SK-N-SH (cell line): ENCODE measurements at regions not wholly inside any gene's neighbourhood (a gene's known extent, or its start where the extent isn't known, plus 50 kb on each side); places are given as distances from the start of the nearest gene placed in this dataset.

ENCODE experiments used
- CTCF ChIA-PET: fragments of 300-600, 350-600 bp; formaldehyde crosslinking; extraction: SDS; loops from one replicate; lab custom pipeline; 2021; lab: Yijun Ruan, JAX
- POLR2A ChIA-PET: fragments of 350-600 bp; sonication (Branson Sonifier 250); formaldehyde crosslinking; extraction: SDS; loops from one replicate; lab custom pipeline; 2020; ENCODE audit warnings: antibody characterized with exemption, inconsistent platforms; lab: Yijun Ruan, JAX
- DNase-seq: peaks from one replicate; pipeline ENCODE4 v3.0.0; 2012
- H2AFZ ChIP-seq: fragments of 200-600 bp; sonication (generic); 2 replicates; pipeline ENCODE4 v1.8.1; 2016; ENCODE audit warnings: antibody characterized with exemption, mild to moderate bottlenecking, low read depth
- H3F3A ChIP-seq: fragments of 200-600 bp; sonication (generic); replicated peaks from 2 replicates; pipeline ENCODE3; 2016; ENCODE audit warnings: antibody characterized with exemption, mild to moderate bottlenecking; ENCODE audit not compliant: insufficient read depth
- H3K27ac ChIP-seq, 2 experiments: fragments of 200-500 bp in 1 of 2; fragments of 200-600 bp in 1 of 2; sonication (Bioruptor generic) in 1 of 2; sonication (generic), shearing (Covaris generic) in 1 of 2; 2 replicates each; pipeline versions ENCODE4 v1.5.1 to v1.6.1; 2014 to 2016; ENCODE audit warnings: low read depth in 2 of 2, inconsistent platforms in 1 of 2, low read length in 1 of 2, mild to moderate bottlenecking in 1 of 2, mixed read lengths in 1 of 2
- H3K27me3 ChIP-seq: fragments of 200-600 bp; sonication (generic), shearing (Covaris generic); 2 replicates; pipeline ENCODE4 v1.6.1; 2016; ENCODE audit warnings: mixed run types; ENCODE audit not compliant: insufficient read depth
- H3K36me3 ChIP-seq, 2 experiments: fragments of 200-500 bp in 1 of 2; fragments of 200-600 bp in 1 of 2; sonication (Bioruptor generic) in 1 of 2; sonication (generic) in 1 of 2; replicated peaks in 1 of 2; 2 replicates each; pipeline versions ENCODE3 to v1.5.1; 2014 to 2016; ENCODE audit warnings: low read length in 1 of 2, mild to moderate bottlenecking in 1 of 2; ENCODE audit not compliant: insufficient read depth in 2 of 2, control insufficient read depth in 1 of 2
- H3K4me1 ChIP-seq, 2 experiments: fragments of 200-500 bp in 1 of 2; fragments of 200-600 bp in 1 of 2; sonication (Bioruptor generic) in 1 of 2; sonication (generic), shearing (Covaris generic) in 1 of 2; 2 replicates each; pipeline versions ENCODE4 v1.5.1 to v1.6.1; 2014 to 2016; ENCODE audit warnings: low read depth in 1 of 2, low read length in 1 of 2, mixed run types in 1 of 2; ENCODE audit not compliant: insufficient read depth in 2 of 2, control insufficient read depth in 1 of 2
- H3K4me2 ChIP-seq: fragments of 200-600 bp; sonication (generic), shearing (Covaris generic); 2 replicates; pipeline ENCODE4 v1.6.1; 2017; ENCODE audit warnings: mixed run types
- H3K4me3 ChIP-seq, 2 experiments: fragments of 200-500 bp in 1 of 2; fragments of 200-600 bp in 1 of 2; sonication (Bioruptor generic) in 1 of 2; sonication (generic), shearing (Covaris generic) in 1 of 2; 2 replicates each; pipeline versions ENCODE4 v1.5.1 to v1.8.1; 2014 to 2016; ENCODE audit warnings: low read depth in 2 of 2, inconsistent platforms in 1 of 2, low read length in 1 of 2, mild to moderate bottlenecking in 1 of 2, mixed read lengths in 1 of 2, moderate library complexity in 1 of 2
- H3K79me2 ChIP-seq: fragments of 200-600 bp; sonication (generic); 2 replicates; pipeline ENCODE4 v1.8.1; 2017; ENCODE audit warnings: mild to moderate bottlenecking; ENCODE audit not compliant: insufficient read depth
- H3K9ac ChIP-seq: fragments of 200-600 bp; sonication (generic); 2 replicates; pipeline ENCODE4 v1.6.1; 2017; ENCODE audit warnings: mixed run types
- H3K9me2 ChIP-seq: fragments of 200-600 bp; sonication (generic); 2 replicates; pipeline ENCODE4 v1.6.1; 2017; ENCODE audit warnings: mixed run types
- H3K9me3 ChIP-seq: fragments of 200-600 bp; sonication (generic); 2 replicates; pipeline ENCODE4 v1.6.1; 2017; ENCODE audit warnings: mixed run types, mild to moderate bottlenecking, moderate library complexity
- H4K20me1 ChIP-seq: fragments of 200-600 bp; sonication (generic); 2 replicates; pipeline ENCODE4 v1.6.1; 2017; ENCODE audit warnings: mild to moderate bottlenecking, mixed run types; ENCODE audit not compliant: insufficient read depth
- ELF1 ChIP-seq: IDR thresholded peaks from 2 replicates; pipeline ENCODE4 v1.4.0; 2012
- EZH2phosphoT487 ChIP-seq: fragments of 200-600 bp; sonication (generic); IDR thresholded peaks from 2 replicates; pipeline ENCODE4 v1.6.1; 2017; ENCODE audit warnings: low read depth, mixed run types, mild to moderate bottlenecking, antibody characterized with exemption, moderate library complexity, borderline replicate concordance
- FOSL2 ChIP-seq: IDR thresholded peaks from 2 replicates; pipeline ENCODE4 v1.4.0; 2012; ENCODE audit warnings: low read depth, mild to moderate bottlenecking, moderate library complexity, borderline replicate concordance
- GABPA ChIP-seq: IDR thresholded peaks from 2 replicates; pipeline ENCODE4 v1.4.0; 2012; ENCODE audit warnings: low read depth, mild to moderate bottlenecking
- GATA2 ChIP-seq: sonication (generic); formaldehyde crosslinking; IDR thresholded peaks from 2 replicates; pipeline ENCODE4 v1.5.0; 2020; ENCODE audit warnings: mild to moderate bottlenecking, missing genetic modification reagents
- JUND ChIP-seq: IDR thresholded peaks from 2 replicates; pipeline ENCODE4 v1.4.0; 2012
- MEF2A ChIP-seq: IDR thresholded peaks from 2 replicates; pipeline ENCODE4 v1.4.0; 2012; ENCODE audit warnings: low read depth, borderline replicate concordance
- NFIC ChIP-seq: IDR thresholded peaks from 2 replicates; pipeline ENCODE4 v1.4.0; 2012; ENCODE audit warnings: borderline replicate concordance
- POLR2AphosphoS5 ChIP-seq: IDR thresholded peaks from 2 replicates; pipeline ENCODE4 v1.6.1; 2012; ENCODE audit warnings: low read depth, low read length
- RAD21 ChIP-seq: IDR thresholded peaks from 2 replicates; pipeline ENCODE4 v1.6.1; 2012; ENCODE audit warnings: mild to moderate bottlenecking, low read length
- RFX5 ChIP-seq: IDR thresholded peaks from 2 replicates; pipeline ENCODE4 v1.6.1; 2012; ENCODE audit warnings: mild to moderate bottlenecking, improper control_type of control experiment, low read length
- SIN3A ChIP-seq: IDR thresholded peaks from 2 replicates; pipeline ENCODE4 v1.6.1; 2012; ENCODE audit warnings: low read depth, mild to moderate bottlenecking, low read length, moderate library complexity, borderline replicate concordance
- SMC3 ChIP-seq: IDR thresholded peaks from 2 replicates; pipeline ENCODE4 v1.6.1; 2012; ENCODE audit warnings: low read depth, low read length, improper control_type of control experiment
- TAF1 ChIP-seq: IDR thresholded peaks from 2 replicates; pipeline ENCODE4 v1.6.1; 2012; ENCODE audit warnings: low read depth, mild to moderate bottlenecking, low read length, moderate library complexity, borderline replicate concordance
- TEAD4 ChIP-seq: IDR thresholded peaks from 2 replicates; pipeline ENCODE4 v1.4.0; 2012; ENCODE audit warnings: mild to moderate bottlenecking, borderline replicate concordance; ENCODE audit not compliant: insufficient read depth
- WGBS: methylation state at CpG from one replicate; pipeline ENCODE4 v1.1.6; 2017; ENCODE audit warnings: low lambda C conversion rate; 5-methylcytosine and 5-hydroxymethylcytosine counted together
- TF ChIP-seq, protein P1 (sequence below): IDR thresholded peaks from 2 replicates; pipeline ENCODE4 v1.6.1; 2012; ENCODE audit warnings: mild to moderate bottlenecking, low read depth, low read length, moderate library complexity
- TF ChIP-seq, protein P2 (sequence below): fragments of 150-350 bp; IDR thresholded peaks from 2 replicates; pipeline ENCODE4 v1.6.1; 2016; ENCODE audit warnings: mild to moderate bottlenecking, low read depth, low read length
- TF ChIP-seq, protein P3 (sequence below): IDR thresholded peaks from 2 replicates; pipeline ENCODE4 v1.4.0; 2012; ENCODE audit warnings: low read depth, borderline replicate concordance

DNA sequence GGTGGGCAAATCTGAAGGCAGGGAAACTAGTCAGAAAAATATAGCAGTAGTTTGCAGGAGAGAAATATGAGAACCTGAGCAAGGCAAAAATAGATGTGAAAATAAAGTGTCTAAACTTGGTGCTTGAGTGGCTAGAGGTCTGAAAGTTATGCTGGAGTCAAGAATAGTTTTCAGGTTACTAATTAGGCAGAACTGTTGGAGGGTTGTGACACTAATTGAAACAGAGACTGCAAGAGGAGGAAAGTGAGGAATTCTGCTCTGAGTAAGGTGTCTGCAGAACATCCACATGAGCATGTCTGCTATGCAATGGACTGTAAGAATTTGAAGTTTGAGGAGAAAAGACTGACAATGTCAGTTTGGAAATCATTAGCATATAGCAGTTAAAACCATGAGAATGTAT, 444.0 kb upstream of the LRRTM1 start:
- H3K9ac ChIP-seq = no peak overlapping the region
- no peaks in the 10 kb centered on the region for H3K27me3 ChIP-seq
- no peaks in the 10 kb centered on the region for H3F3A ChIP-seq
- H3K9me3 ChIP-seq = no peaks in the 10 kb centered on the region; the same call in 1 of the 2 replicates
- no peak overlapping the region for H3K4me2 ChIP-seq
- no peak overlapping the region for H3K27ac ChIP-seq
- no peaks in the 10 kb centered on the region for H3K79me2 ChIP-seq
- no peak overlapping the region for H3K4me3 ChIP-seq
- ChIA-PET CTCF (no interaction called here), POLR2A (no interaction called here)
- H2AFZ ChIP-seq = no peak overlapping the region
- no peak for DNase-seq
- no peaks in the 10 kb centered on the region for H3K9me2 ChIP-seq
- TF ChIP-seq RFX5 = no peak
- no peak for TF ChIP-seq TAF1
- TF ChIP-seq GATA2 (CRISPR knock-in tag) = no peak
- TF ChIP-seq NFIC = no peak
- TF ChIP-seq, protein P1, sequence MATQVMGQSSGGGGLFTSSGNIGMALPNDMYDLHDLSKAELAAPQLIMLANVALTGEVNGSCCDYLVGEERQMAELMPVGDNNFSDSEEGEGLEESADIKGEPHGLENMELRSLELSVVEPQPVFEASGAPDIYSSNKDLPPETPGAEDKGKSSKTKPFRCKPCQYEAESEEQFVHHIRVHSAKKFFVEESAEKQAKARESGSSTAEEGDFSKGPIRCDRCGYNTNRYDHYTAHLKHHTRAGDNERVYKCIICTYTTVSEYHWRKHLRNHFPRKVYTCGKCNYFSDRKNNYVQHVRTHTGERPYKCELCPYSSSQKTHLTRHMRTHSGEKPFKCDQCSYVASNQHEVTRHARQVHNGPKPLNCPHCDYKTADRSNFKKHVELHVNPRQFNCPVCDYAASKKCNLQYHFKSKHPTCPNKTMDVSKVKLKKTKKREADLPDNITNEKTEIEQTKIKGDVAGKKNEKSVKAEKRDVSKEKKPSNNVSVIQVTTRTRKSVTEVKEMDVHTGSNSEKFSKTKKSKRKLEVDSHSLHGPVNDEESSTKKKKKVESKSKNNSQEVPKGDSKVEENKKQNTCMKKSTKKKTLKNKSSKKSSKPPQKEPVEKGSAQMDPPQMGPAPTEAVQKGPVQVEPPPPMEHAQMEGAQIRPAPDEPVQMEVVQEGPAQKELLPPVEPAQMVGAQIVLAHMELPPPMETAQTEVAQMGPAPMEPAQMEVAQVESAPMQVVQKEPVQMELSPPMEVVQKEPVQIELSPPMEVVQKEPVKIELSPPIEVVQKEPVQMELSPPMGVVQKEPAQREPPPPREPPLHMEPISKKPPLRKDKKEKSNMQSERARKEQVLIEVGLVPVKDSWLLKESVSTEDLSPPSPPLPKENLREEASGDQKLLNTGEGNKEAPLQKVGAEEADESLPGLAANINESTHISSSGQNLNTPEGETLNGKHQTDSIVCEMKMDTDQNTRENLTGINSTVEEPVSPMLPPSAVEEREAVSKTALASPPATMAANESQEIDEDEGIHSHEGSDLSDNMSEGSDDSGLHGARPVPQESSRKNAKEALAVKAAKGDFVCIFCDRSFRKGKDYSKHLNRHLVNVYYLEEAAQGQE = no peak
- TF ChIP-seq SMC3 = no peak
- TF ChIP-seq POLR2AphosphoS5 = no peak
- TF ChIP-seq ELF1 = no peak
- no peak for TF ChIP-seq RAD21
- no peak for TF ChIP-seq FOSL2
- no peak for TF ChIP-seq TEAD4
- TF ChIP-seq EZH2phosphoT487 = no peak
- no peaks in the 10 kb centered on the region for H4K20me1 ChIP-seq
- H3K4me1 ChIP-seq = no peaks in the 10 kb centered on the region
- H3K36me3 ChIP-seq = no peaks in the 10 kb centered on the region

DNA sequence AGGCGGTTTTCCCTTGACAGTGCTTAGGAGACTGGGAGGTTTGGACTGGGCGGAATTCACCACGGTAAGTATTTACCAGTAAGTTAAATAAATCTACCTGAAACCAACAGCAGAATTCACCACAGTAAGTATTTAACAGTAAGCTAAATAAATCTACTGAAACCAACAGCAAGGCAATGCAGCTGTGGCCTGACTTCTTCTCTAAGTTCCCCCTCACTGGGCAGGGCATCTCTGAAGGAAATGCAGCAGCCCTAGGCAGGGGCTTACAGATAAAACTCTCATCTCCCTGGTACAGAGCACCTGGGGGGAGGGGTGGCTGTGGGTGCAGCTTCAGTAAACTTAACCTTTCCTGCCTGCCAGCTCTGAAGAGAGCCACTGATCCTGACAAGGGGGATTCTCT, 432.5 kb upstream of the LRRTM1 start:
- no peak overlapping the region for H3K27ac ChIP-seq
- H3K9ac ChIP-seq = no peak overlapping the region
- no peak overlapping the region for H3K4me3 ChIP-seq
- no peak for DNase-seq
- no peaks in the 10 kb centered on the region for H4K20me1 ChIP-seq
- H2AFZ ChIP-seq = no peak overlapping the region
- H3K79me2 ChIP-seq = no peaks in the 10 kb centered on the region
- H3K36me3 ChIP-seq = no peaks in the 10 kb centered on the region
- no peaks in the 10 kb centered on the region for H3F3A ChIP-seq
- 15% methylated on average over 3 of the region's 3 CpGs for WGBS
- no peaks in the 10 kb centered on the region for H3K4me1 ChIP-seq
- no peak overlapping the region for H3K4me2 ChIP-seq
- H3K27me3 ChIP-seq = no peaks in the 10 kb centered on the region
- no peaks in the 10 kb centered on the region for H3K9me2 ChIP-seq
- POLR2A ChIA-PET = no interaction called here
- CTCF ChIA-PET = no interaction called here
- H3K9me3 ChIP-seq = no peaks in the 10 kb centered on the region
- TF ChIP-seq, protein P2, sequence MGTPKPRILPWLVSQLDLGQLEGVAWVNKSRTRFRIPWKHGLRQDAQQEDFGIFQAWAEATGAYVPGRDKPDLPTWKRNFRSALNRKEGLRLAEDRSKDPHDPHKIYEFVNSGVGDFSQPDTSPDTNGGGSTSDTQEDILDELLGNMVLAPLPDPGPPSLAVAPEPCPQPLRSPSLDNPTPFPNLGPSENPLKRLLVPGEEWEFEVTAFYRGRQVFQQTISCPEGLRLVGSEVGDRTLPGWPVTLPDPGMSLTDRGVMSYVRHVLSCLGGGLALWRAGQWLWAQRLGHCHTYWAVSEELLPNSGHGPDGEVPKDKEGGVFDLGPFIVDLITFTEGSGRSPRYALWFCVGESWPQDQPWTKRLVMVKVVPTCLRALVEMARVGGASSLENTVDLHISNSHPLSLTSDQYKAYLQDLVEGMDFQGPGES = no peak
- no peak for TF ChIP-seq TAF1
- no peak for TF ChIP-seq GABPA
- TF ChIP-seq FOSL2 = no peak
- no peak for TF ChIP-seq MEF2A
- TF ChIP-seq, protein P1 = no peak
- TF ChIP-seq, protein P3, sequence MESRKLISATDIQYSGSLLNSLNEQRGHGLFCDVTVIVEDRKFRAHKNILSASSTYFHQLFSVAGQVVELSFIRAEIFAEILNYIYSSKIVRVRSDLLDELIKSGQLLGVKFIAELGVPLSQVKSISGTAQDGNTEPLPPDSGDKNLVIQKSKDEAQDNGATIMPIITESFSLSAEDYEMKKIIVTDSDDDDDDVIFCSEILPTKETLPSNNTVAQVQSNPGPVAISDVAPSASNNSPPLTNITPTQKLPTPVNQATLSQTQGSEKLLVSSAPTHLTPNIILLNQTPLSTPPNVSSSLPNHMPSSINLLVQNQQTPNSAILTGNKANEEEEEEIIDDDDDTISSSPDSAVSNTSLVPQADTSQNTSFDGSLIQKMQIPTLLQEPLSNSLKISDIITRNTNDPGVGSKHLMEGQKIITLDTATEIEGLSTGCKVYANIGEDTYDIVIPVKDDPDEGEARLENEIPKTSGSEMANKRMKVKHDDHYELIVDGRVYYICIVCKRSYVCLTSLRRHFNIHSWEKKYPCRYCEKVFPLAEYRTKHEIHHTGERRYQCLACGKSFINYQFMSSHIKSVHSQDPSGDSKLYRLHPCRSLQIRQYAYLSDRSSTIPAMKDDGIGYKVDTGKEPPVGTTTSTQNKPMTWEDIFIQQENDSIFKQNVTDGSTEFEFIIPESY = no peak
- no peak for TF ChIP-seq SIN3A
- TF ChIP-seq NFIC = no peak
- no peak for TF ChIP-seq EZH2phosphoT487
- TF ChIP-seq SMC3 = no peak
- TF ChIP-seq RFX5 = no peak
- no peak for TF ChIP-seq JUND
